Ramos (cell line): ENCODE measurements at regions not wholly inside any gene's neighbourhood (a gene's known extent, or its start where the extent isn't known, plus 50 kb on each side); places are given as distances from the start of the nearest gene placed in this dataset.

Source experiments
- in situ Hi-C: fragments of 300-500 bp; cut with MboI; formaldehyde crosslinking; loops from one replicate; pipeline ENCODE4 v1.14.3; 2022; ENCODE audit warnings: low sequenced_read_pairs; ENCODE audit not compliant: unreplicated experiment

DNA sequence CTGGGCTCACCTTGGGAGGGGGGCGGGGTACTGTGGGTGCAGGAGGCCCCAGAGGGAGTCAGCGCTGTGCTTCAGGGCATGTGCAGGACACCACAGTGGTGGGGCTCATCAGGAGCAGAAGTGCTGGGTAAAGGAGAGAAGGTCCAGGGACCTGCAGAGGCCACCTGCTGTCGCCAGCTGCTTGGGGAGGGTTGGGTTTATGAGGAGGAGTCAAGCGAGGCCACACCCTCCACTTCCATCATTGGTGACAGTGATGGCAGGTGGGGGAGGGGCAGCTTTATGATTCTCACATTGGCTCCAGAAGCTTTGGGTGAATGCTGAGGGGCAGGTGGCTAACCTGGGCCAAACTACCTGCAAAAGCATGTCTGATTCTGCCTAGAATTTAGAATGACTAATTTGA lies 392.6 kb downstream of the HRH4 start:
- in situ Hi-C loops, result no loop called here

DNA sequence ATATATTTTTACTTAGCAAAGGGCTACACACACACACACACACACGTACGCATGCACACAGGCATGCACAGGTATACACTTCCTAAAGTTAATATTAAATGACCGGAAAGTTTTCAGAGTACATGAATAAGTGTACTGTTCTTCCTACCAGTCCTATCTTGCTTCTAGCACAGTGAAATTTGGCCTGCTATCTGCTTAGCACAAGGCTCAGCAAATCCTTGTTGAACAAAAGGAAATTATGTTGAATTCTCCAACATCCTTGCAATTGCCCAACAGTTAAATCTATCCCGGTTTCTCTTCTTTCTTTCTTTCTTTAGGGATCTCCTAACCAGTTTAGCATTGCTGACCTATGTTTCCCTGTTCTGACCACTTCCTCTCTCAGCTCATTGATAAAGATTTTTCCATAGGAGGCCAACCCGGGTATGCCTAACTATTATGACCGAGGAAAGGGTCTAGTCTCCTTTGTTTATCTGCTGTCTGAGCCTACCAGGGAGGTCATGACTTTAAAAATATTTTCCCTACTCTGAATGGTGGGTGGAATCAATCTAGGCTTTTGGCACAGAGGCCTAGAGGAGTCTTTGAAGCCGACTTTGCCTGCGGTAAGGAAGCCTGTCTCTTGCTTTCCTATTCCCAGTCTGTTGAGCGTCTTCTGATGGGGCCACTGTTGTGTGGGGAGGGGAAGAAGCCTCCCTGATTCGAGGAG lies 400.7 kb downstream of the HRH4 start:
- in situ Hi-C loops, result no loop called here

- in situ Hi-C loops, result no loop called here
Observed at GRCh38 chr18:24862201-24862816, 401.9 kb downstream of the HRH4 start.

GRCh38 chr18:24868311-24868710 lies 407.9 kb downstream of the HRH4 start:
- in situ Hi-C loops, result no loop called here

- in situ Hi-C loops, result no loop called here
Observed at GRCh38 chr18:24868760-24869237, 408.4 kb downstream of the HRH4 start.

DNA sequence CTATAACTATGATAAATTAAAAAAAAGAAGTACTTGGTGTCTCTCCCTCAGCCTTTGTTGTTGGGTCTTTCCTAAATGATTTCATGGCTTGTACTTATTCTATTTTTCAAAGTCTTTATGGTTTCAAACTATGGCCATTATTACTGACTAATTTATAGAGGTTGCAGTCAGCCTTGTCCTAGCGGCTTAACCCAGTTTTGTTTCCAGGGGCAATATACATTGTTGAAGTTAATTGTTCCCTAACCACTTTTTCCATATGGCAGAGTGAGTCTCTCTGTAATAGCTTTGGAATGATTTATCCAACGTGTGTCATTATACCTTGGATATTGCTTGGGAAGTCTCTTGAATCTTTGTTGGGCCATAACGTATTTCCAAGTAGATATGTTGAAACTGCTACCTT lies 408.8 kb downstream of the HRH4 start:
- in situ Hi-C loops, result no loop called here

DNA sequence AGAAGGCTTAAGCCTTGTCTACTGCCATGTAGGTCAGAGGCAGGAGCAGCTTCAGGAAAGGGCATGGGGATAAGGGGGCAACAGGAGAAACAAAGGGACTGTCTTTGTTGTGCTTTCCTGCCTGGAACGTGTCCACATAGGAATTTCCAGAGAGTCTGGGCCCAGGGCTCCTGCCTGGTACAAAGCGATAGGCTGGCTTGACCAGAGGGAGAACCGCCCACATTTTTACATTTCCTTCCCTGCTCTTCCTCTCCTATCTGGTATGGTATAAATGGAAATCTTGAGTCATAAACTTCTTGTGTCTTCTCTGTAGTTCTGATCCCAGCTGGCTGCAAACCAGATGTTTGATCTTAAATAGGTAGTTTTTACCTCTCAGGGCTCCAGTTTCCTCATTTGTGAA lies 414.8 kb downstream of the HRH4 start:
- in situ Hi-C loops, result no loop called here

DNA sequence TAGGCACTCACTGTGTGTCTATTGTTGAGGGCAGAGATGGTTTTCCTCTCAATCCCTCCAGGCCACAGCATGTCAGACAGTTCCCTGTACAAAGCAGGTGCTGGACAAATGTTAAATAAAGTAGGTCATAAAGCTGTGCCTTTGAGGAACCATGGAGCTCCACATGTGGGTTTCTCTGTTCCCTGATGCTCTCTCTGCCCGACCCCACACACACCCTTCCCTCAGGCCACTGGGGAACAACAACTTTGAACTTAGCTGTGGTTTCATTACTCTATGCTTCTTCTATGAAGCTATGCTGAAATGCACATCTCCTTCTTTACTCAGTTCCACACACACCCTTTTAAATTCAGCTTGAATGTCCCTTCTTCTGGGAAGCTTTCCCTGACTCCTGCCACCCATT lies 415.3 kb downstream of the HRH4 start:
- in situ Hi-C loops, result no loop called here

DNA sequence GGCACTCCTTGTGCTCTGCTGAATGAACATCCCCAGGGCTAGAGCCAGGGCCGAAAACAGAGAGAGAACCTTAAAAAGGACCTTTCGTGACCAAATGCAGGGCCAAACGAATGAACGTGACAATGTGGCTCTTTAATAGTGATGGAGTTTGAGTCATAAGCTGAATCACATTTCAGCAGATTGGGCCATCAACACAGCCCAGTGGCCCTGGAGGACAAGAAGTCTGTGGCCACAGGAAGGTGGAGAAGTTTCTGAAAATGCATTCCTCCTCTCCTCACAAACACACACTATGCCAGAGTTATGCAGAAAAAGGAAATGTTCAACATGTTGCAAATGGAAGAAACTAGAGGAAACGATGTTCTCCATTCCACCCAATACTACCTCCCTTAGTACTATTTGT lies 415.8 kb downstream of the HRH4 start:
- in situ Hi-C loops, result no loop called here

GRCh38 chr18:24877066-24877465 lies 416.6 kb downstream of the HRH4 start:
- in situ Hi-C loops, result no loop called here

GRCh38 chr18:24877546-24877945 lies 417.1 kb downstream of the HRH4 start:
- in situ Hi-C loops, result no loop called here

DNA sequence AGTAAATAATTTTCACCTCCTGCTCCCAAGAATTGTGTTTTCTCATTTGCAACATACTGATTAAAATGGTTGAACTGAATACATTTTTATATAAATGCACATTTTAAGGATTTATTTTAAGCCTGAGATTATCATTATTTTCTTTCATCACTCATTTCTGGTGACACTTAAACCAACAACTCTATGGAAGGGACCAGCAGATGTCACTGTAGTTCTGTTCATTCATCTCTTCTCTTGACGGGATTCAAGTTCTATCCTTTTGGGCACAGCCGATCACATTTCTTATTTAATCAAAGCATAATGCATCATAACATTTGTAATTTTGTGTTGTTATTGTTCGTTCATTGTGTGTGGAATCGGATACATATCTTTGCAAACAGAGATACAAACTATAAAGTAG lies 417.9 kb downstream of the HRH4 start:
- in situ Hi-C loops, result no loop called here

GRCh38 chr18:24885276-24885675 lies 424.8 kb downstream of the HRH4 start:
- in situ Hi-C loops, result no loop called here

DNA sequence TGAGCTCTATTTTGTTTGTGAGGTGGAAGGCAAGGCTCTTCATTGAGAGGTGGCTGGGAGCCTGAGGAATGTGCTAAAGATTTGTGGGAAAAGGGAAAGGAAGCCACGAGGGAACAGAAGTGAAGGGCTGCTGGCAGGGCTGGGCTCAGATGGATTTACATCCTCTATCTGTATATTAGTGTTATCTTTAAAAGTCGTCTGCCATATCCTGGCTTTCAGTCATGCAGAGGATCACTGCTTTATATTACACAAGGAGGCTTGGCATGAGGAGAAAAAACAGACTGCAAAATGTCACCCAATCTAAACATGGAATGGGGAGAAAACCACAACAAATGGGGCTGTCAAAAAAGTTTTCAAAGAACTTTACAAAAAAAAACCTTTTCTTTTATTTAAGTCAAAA lies 434.4 kb downstream of the HRH4 start:
- in situ Hi-C loops, result no loop called here

DNA sequence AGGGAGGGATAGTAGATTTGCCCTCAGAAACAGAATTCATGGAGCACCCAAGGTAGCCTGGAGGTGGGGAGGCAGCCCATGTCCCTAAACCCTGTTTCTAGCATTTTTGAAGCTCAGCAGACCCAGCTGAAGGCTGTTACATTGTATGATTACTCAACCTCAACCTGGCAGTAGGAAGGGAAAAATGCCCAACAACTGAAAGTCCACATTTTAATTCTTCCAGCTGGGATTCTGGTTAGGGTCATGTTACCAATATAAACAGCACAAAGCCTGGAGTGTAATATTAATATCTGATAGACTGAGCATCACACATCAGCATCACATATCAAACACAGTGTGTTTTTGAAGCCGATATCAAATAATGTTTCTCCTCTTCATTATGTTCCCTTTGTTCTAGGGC lies 437.0 kb downstream of the HRH4 start:
- in situ Hi-C loops, result no loop called here

DNA sequence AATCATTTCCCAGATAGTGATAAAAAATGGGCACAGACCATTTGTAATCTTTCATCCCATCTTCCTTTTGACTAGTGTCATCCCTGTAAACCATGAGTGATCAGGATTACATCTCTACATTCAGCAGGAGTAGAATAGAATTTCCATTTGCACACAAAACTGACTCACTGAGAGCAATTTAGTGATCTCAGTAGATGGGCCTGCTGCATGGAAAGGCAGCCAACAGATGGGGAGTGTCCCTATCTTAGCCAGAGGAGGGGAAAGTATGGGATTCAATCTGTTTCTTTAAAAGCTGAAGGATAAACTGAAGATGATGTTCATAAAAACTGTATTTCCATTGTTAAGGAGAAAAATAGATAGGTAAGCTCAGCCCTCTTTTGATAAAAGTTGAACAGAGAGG lies 441.7 kb downstream of the ZNF521 start:
- in situ Hi-C loops, result no loop called here

- in situ Hi-C loops, result no loop called here
Observed at GRCh38 chr18:24913507-24914170, 438.3 kb downstream of the ZNF521 start.

- in situ Hi-C loops, result no loop called here
Observed at GRCh38 chr18:24914171-24914525, 437.8 kb downstream of the ZNF521 start.

- in situ Hi-C loops, result no loop called here
Observed at GRCh38 chr18:24914685-24915084, 437.3 kb downstream of the ZNF521 start.

- in situ Hi-C loops, result no loop called here
Observed at GRCh38 chr18:24915547-24915946, 436.4 kb downstream of the ZNF521 start.

DNA sequence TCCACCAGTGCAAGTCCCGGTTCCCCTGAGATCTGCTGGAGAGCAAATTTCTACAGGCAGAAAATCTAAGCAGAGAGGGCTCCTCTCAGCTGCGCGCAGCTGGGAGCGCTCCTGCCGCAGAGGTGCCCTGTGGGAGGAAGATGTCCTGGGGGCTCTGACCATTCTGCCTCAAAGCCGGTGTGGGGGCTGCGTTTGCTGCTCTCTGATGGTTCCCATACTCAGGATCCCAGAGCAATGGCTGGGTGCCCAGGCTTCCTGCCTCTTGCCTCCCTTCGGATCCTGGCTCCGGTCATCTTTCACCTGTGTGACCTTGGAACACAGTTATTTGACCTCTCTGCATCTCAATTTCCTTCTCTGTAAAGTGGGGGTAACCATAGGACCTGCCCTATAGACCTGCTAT lies 434.2 kb downstream of the ZNF521 start:
- in situ Hi-C loops, result no loop called here

- in situ Hi-C loops, result no loop called here
Observed at GRCh38 chr18:24918257-24918656, 433.7 kb downstream of the ZNF521 start.
